GM15510 (cell line): ENCODE measurements at regions not wholly inside any gene's neighbourhood (a gene's known extent, or its start where the extent isn't known, plus 50 kb on each side); places are given as distances from the start of the nearest gene placed in this dataset.

Source experiments
- POLR2A ChIP-seq: IDR thresholded peaks from 3 replicates; pipeline ENCODE4 v1.6.1; 2011; ENCODE audit warnings: borderline replicate concordance; ENCODE audit not compliant: insufficient read length; ENCODE audit errors: extremely low read depth

DNA sequence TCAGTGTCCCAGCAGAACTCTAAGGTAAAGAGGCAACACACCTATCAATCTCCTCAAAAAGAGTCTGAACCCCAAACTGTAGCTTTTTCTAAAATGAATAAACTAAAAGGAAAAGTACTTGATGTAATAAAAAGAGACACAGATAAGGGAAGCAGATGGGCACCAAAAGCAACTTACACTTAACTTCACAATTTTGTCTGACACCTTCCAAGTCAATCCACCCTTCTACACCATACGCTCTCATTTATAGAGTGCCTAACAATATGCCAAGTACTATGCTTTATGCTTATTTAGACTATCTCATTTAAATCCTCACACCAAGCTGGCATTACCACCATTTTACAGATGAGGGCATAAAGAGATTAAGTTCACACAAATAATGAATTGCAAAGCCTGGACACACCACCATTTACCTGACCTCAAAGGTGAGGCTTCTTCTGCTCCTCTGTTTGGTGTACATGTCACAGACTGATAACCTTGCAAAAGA is 90.6 kb upstream of the DST start:
- no peak for TF ChIP-seq POLR2A

DNA sequence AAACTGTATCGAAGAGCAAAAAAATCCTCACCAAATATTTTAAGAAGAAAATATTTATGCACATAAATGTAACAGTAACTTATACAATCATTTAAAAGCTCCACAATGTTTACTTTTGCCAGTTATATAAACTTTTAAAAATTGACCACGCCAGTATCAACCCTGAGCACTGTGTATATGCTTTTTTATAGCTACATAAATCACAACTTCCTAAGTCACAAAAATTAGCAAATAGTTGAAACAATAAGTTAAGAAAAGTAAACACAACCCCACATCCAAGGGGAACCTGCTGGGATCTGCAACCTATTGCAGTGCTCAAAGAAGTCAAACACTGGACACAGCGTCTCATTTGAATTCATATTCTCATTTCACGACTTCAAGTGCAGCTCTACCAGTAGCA is 89.8 kb upstream of the DST start:
- no peak for TF ChIP-seq POLR2A

DNA sequence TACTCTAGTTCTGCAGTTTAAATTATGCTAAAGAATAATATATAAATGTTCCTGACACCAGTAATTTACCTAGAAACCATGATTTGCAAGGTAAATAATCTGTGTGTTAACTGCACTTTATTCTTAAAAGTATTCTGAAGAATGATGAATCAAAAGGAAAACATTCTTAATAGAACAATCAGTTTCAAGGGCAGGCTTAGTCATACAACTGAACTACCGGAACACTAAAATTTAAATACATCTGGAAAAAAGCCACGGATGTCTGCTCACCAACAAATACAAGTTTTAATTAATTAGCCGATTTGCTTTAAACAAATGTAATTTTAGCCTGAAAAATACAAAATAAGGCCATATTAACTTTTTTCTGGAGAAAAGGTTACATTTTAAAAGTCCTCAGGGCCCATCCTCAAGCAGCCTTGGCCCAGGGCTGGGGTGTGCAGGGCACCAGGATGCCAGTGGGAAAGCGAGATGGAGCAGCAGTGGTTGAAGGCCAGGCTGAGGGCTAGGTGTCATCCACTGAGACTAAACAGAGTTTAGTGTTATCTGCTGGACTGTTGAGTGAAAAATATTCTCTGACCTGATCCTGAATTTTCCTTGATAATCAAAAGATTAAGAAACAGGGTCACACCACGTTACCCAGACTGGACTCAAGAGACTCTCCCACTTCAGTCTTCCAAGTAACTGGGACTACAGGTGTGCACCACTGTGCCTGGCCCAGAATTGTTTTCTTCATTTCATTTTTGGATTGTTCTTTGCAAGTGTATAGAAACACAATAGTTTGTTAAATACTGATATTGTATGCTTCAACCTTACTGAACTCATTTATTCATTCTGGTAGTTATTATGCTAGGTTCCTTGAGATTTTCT is 88.2 kb upstream of the DST start:
- no peak for TF ChIP-seq POLR2A

DNA sequence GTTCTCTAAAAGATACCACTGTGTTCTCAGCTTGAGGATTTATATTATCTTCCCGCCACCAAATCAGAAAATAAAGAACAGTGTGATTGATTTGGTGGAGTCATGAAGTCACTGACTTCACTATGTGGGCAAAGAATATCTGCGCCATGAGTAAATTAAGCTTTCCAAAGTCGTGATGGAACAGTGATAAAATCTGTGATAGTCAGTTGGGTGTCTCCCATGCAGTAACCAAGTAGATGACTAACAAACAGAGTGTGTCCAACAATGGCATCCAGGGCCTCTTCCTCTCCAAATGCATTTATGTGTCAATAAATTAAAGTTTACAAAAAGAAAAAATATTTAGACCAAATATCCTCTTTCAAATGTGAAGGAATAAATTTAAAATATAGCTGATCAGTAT is 87.0 kb upstream of the DST start:
- no peak for TF ChIP-seq POLR2A

DNA sequence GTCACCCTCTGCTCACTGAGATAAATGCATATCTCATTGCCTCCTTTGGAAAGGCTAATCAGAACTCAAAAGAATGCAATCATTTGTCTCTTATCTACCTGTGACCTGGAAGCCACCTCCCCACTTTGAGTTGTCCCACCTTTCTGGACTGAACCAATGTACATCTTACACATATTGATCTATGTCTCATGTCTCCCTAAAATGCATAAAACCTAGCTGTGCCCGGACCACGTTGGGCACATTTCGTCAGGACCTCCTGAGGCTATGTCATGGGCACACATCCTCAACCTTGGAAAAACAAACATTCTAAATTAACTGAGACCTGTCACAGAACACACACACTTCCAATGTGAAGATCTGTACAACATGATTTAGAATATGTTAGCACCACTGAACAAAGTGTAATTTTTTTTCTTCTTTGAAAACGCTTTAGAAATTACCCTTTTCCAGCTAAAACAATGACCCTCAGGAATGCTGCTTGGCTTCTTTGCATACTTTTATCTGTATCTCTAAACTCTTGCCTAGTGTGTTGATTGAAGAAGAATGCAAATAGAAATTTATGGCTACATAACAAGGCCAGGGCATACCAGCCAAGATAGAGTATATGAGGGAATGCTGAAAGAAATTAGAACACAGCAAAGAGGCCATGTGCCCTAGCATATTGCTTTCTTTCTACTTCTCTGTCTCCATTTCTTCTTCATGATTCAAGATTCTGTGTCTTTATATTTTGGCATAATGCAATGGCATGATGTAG is 84.6 kb upstream of the DST start:
- no peak for TF ChIP-seq POLR2A

DNA sequence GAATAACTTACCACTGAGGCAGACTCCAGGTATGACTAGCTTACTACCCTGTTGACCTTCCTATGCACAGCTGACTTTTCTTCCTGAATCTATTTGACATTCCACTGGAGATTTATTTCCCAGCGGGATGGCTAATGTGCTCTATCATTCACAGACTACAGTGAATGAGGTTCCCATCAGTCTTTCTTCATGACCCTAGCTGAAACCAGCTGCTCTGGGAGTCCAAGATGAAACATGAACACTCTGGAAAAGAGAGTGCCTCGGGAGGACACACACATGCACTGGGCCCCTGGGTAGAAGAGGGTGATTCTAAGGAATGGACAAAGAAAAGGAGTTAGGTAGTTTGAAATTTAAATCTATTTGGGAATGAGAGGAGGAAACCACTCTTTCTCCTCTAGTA is 82.6 kb upstream of the DST start:
- TF ChIP-seq POLR2A, result no peak

DNA sequence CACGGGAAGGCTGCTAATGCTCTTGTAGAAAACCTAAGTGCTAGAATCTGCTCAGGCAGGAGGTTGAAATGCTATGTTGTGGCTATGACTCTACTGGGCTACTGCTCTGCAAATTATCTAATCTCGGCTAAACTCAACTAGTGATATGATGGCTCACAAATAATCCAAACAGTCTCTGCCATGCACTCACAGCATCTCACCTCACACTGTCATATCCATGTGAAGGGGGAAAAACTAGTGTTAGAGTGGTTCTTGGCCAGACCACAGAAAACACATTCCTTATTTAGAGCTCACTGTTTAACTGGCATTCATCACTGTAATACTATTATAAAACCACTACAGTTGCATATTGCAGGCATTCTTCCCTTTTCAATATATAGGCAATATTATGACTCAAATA is 81.8 kb upstream of the DST start:
- no peak for TF ChIP-seq POLR2A

DNA sequence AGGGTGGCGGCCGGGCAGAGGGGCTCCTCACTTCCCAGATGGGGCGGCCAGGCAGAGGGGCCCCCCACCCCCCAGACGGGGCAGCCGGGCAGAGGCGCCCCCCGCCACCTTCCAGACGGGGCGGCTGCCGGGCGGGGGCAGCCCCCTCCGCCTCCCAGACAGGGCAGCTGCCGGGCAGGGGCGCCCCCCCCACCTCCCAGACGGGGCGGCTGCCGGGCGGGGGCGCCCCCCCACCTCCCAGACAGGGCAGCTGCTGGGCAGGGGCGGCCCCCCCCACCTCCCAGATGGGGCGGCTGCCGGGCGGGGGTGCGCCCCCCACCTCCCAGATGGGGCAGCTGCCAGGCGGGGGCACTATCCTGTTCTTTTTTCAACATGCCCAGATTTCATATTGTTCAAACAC is 78.2 kb upstream of the DST start:
- TF ChIP-seq POLR2A, result no peak

DNA sequence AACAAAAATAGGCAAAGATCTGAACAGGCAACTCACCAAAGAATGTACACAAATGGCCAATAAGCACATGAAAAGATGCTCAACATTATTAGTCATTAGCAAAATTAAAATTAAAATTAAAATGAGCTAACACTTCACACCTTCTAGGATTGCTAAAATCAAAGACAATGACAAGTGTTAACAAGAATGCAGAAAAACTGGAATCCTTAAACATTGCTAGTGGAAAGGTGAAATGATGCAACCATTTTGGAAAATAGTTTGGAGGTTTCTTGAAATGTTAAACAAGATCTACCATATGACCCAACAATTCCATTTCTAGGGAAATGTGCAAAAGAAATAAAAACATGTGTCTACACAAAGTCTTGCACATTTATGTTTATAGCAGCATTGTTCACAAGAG is 75.5 kb upstream of the DST start:
- no peak for TF ChIP-seq POLR2A

DNA sequence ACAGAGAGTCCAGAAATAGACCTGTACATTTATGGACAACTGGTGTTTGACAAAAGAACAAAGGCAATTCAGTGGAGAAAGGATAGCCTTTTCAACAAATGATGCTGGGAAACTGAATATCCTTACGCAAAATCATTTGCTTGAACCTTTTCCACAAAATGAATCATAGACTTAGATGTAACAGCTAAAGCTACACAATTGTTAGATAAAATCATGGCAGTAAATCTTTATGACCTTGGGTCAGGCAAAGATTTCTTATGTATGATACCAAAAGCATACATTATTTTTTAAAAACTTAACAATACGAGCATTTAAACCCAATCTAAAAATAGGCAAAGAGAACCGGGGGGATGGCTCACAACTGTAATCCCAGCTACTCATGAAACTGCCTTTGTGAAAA is 73.5 kb upstream of the DST start:
- TF ChIP-seq POLR2A, result no peak

DNA sequence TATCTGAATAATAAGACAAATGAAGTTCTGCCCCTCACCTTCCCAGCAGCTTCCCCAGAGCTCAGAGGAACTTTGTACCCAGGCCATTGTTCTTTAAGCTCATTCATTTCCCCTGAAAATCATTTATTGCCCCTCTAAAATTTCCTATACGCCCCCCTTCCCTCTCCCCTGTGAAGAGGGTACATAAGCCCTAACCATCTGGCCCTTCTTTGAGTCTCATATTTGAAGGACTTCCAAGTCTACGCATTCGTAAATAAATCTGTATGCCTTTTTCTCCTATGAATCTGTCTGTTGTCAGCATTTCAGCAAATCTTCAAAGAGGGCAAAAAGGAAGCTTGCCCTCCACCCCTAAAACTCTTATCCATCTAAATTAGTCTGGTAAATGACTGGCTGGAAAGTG is 73.1 kb upstream of the DST start:
- no peak for TF ChIP-seq POLR2A

DNA sequence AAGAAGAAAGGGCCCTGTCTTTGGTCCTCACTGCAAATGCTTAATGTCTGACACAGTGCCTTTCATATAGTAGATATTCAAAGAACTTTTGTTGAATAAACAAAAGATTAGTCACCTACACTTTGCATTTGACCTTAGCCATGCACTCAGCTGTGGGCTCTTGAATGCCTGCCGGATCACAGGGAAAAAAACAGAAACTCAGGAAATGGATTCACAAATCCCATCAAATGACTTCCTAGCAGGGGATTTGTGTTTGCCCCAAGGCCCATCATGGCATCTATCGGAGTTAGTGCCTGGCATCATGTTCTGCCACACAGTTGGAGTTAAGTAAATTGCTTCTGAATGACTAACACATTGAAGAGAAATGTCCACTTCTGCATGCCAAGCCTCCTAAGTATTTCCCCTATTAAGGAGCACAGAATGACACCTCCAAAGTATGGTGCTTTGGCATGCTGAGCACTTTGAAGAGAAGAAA is 72.3 kb upstream of the DST start:
- TF ChIP-seq POLR2A, result no peak

DNA sequence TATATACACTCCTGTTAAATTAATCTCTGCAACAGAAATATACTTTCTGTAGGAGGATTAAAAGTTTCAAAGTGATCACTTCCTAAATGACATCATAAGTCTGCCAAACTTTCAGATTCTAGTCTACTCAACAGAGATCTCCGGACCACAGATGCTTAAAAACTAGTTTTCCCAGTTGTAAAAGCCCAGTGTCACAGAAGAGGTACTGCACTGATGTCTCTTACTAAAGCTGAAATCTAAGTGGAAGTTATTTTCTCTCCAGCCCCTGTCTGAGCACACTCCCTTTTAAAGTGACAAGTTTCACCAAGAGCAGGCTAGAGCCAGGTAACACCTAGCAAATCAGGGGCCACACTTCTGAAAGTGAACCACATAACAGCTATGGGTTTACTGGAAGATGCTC is 71.6 kb upstream of the DST start:
- no peak for TF ChIP-seq POLR2A

DNA sequence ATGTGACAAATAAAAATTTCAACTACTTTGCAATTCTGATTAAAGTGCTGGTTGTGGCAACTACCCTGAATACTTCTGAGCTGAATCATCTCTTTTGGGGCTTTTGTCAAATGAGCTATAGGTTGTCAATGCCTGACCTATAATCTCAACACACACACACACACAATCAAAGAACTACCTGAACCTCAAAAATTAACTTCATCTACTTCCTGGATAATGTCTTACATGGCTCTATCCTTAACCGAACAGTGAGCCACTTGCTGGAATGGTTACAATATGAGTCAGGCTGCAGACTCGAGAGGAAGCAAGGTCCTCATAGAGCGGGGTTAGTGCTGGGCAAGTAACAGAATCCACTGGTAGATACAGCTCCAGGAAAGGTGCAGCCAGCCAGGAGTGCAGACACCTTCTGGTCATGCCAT is 70.6 kb upstream of the DST start:
- no peak for TF ChIP-seq POLR2A

DNA sequence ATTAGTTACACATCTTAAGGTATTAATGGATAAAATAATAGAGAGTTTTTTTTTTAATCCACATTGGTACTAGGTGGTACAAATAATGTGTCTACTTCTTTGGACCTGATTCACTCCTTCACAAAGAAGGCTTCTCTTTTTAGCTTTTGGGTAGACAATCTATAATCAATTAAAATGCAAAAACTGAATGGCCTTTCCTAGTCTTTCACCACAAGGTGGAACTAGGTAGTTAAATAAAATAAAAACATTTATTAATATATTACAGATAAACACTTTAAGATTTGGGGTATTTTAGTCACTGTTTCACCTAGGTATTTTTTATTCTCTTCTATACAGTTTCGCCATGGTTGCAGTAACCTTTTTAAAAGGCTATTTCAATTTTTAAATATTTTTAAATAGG is 68.3 kb upstream of the DST start:
- no peak for TF ChIP-seq POLR2A

DNA sequence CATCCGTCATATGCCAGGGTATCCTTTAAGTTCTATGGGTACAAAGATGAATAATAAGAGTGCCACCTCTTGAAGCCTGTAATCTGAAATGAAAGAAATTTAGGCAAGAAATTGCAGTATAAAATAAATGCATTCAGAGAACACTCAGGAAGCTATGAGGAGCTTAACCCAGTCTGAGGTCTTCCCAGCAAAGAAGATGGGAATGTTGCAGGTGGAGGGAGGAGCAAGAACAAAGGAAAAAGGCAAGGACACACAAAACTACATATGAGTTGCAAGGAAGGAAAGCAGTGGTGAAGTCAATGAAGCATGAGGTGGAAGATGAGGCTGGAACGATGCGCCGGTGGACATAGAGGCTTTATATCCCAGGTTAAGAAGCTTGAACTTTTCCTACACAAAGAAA is 67.0 kb upstream of the DST start:
- no peak for TF ChIP-seq POLR2A
